Gastroesophageal sphincter (tissue), 4 donors: ENCODE measurements at regions not wholly inside any gene's neighbourhood (a gene's known extent, or its start where the extent isn't known, plus 50 kb on each side); places are given as distances from the start of the nearest gene placed in this dataset.
A peak's percentile ranks its signal among the peaks of the same experiment; 100 is the strongest.

Experiments used
- ATAC-seq: fragments of 150-250 bp; one replicate; pipeline ENCODE4 v1.9.1; 2016; ENCODE audit warnings: mild to moderate bottlenecking, moderate library complexity
- H3K27ac ChIP-seq, 4 donors: fragments of 200-600 bp; sonication (generic) in 3 of 4; 1 replicate in 3 of 4; 2 replicates in 1 of 4; pipeline ENCODE4 v1.5.1; 2016 to 2019
- H3K27me3 ChIP-seq: fragments of 200-600 bp; sonication (generic); one replicate; pipeline ENCODE4 v1.5.1; 2019
- H3K36me3 ChIP-seq, 2 donors: fragments of 200-600 bp; sonication (generic); one replicate each; pipeline ENCODE4 v1.5.1; 2019; ENCODE audit warnings: control low read depth in 1 of 2
- H3K4me1 ChIP-seq, 3 donors: fragments of 200-600 bp; sonication (generic); 1 replicate in 2 of 3; 2 replicates in 1 of 3; pipeline ENCODE4 v1.5.1; 2016 to 2019; ENCODE audit warnings: control low read depth in 2 of 3
- H3K4me3 ChIP-seq, 2 donors: fragments of 200-600 bp; sonication (generic); one replicate each; pipeline ENCODE4 v1.5.1; 2019; ENCODE audit warnings: mild to moderate bottlenecking in 1 of 2, moderate library complexity in 1 of 2
- H3K9me3 ChIP-seq, 3 donors: fragments of 200-600 bp; sonication (generic); one replicate each; pipeline ENCODE4 v1.5.1; 2017 to 2019; ENCODE audit warnings: control low read depth in 2 of 3
- CTCF ChIP-seq, 4 experiments: fragments of 200-600 bp in 2 of 4; fragments of 450-650 bp in 2 of 4; sonication (generic) in 1 of 4; IDR thresholded peaks; one replicate each; pipeline ENCODE4 v1.5.1; 2017 to 2019; ENCODE audit warnings: antibody characterized with exemption in 4 of 4, mild to moderate bottlenecking in 2 of 4, moderate library complexity in 2 of 4
- EP300 ChIP-seq: sonication (generic); formaldehyde crosslinking; IDR thresholded peaks from one replicate; pipeline ENCODE4 v1.6.1; 2017; ENCODE audit warnings: antibody characterized with exemption, mild to moderate bottlenecking
- POLR2A ChIP-seq, 2 donors: fragments of 450-650 bp; IDR thresholded peaks; one replicate each; pipeline ENCODE4 v1.6.1; 2017; ENCODE audit warnings: antibody characterized with exemption in 2 of 2, mild to moderate bottlenecking in 2 of 2, moderate library complexity in 1 of 2
- POLR2AphosphoS5 ChIP-seq: sonication (generic); formaldehyde crosslinking; IDR thresholded peaks from one replicate; pipeline ENCODE4 v1.6.1; 2017; ENCODE audit warnings: antibody characterized with exemption
- WGBS, 2 donors: methylation state at CpG; one replicate each; pipeline ENCODE4 v1.1.5; 2018; ENCODE audit warnings: low coverage in 1 of 2; 5-methylcytosine and 5-hydroxymethylcytosine counted together

DNA sequence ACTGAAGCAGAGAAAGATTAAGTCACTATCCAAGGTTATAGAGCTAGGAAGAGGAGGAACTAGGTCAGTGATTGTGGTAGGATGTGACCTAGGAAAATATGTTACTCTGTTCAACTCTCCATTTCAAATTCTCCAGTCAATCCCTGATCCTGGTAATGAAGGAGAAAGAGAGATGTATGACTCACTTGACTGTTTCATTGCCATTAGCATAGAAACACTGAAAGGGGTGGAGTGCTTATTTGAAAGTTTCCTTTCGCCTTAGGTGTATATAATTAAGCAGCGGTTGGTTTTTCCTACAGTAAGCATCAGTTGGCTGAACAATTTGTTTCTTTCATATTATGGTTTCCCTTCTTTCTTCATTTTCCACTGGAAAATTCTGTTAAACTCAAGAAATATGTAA is 198.1 kb upstream of the CSNK1A1L start:
- no peaks in the 10 kb centered on the region for H3K27me3 ChIP-seq
- WGBS, 2 donors, result 84 to 93% methylated on average over 2 of the region's 2 CpGs

GRCh38 chr13:37302686-37303085 is 197.2 kb upstream of the CSNK1A1L start:
- TF ChIP-seq POLR2A (IDR thresholded peaks at IDR 0.05), result no peak
- TF ChIP-seq EP300, result no peak
- TF ChIP-seq POLR2AphosphoS5, result no peak
- no peak for TF ChIP-seq CTCF (IDR thresholded peaks at IDR 0.05)
- no peak overlapping the region for H3K27ac ChIP-seq
- H3K4me1 ChIP-seq, result no peaks in the 10 kb centered on the region
- H3K9me3 ChIP-seq, result no peaks in the 10 kb centered on the region
- no peak overlapping the region for H3K4me3 ChIP-seq
- H3K36me3 ChIP-seq, result no peaks in the 10 kb centered on the region
- 75 to 90% methylated on average over 1 of the region's 1 CpG for WGBS, 2 donors
- ATAC-seq, result no peak
- no peaks in the 10 kb centered on the region for H3K27me3 ChIP-seq

More for the DNA sequence above, 198.1 kb upstream of the CSNK1A1L start:
- H3K27ac ChIP-seq, result no peak overlapping the region
- no peaks in the 10 kb centered on the region for H3K4me1 ChIP-seq
- TF ChIP-seq POLR2AphosphoS5, result no peak
- H3K36me3 ChIP-seq, result no peaks in the 10 kb centered on the region
- ATAC-seq, result no peak
- H3K9me3 ChIP-seq, result no peaks in the 10 kb centered on the region
- H3K4me3 ChIP-seq, result no peak overlapping the region

- no peak overlapping the region for H3K4me3 ChIP-seq
- no peaks in the 10 kb centered on the region for H3K9me3 ChIP-seq
- H3K27me3 ChIP-seq, result no peaks in the 10 kb centered on the region
- TF ChIP-seq POLR2A (IDR thresholded peaks at IDR 0.05) (no peak), POLR2AphosphoS5 (no peak), CTCF (IDR thresholded peaks at IDR 0.05) (no peak), EP300 (no peak)
- WGBS, 2 donors, result 73 to 78% methylated on average over 3 of the region's 3 CpGs
- ATAC-seq, result peak; percentile 17
- H3K27ac ChIP-seq, result no peak overlapping the region
- H3K36me3 ChIP-seq, result no peaks in the 10 kb centered on the region
- H3K4me1 ChIP-seq, result no peaks in the 10 kb centered on the region
These were observed 190.1 kb upstream of the CSNK1A1L start for GRCh38 chr13:37295573-37295972.

DNA sequence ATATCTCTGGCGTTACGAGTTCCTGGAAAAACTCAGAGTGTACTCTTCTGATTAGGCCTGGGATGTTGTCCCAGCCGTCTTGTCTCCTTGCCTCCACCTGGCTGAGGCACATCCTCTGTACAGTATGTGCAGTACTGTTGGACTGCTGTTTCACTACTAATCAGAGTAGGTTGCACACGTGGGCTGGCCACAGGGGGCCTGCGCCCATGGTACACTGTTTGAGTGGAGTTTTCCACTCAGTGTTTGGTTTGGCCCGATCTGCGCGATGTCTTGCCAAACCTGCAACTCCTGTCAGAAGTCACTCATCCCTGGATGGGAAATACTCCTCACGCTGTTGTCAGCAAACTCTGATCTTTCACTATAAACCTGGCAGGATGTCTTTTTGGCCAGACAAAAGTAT is 189.6 kb upstream of the CSNK1A1L start:
- Histone ChIP-seq H3K36me3 (no peaks in the 10 kb centered on the region), H3K27ac (no peak overlapping the region), H3K9me3 (no peaks in the 10 kb centered on the region), H3K27me3 (no peaks in the 10 kb centered on the region), H3K4me3 (no peak overlapping the region), H3K4me1 (no peaks in the 10 kb centered on the region)
- peak; percentile 71 for ATAC-seq
- no peak for TF ChIP-seq CTCF (IDR thresholded peaks at IDR 0.05)
- no peak for TF ChIP-seq POLR2A (IDR thresholded peaks at IDR 0.05)
- TF ChIP-seq EP300, result no peak
- TF ChIP-seq POLR2AphosphoS5, result no peak
- 38 to 43% methylated on average over 5 of the region's 9 CpGs for WGBS, 2 donors

GRCh38 chr13:37294472-37294871 is 189.0 kb upstream of the CSNK1A1L start:
- no peaks in the 10 kb centered on the region for H3K9me3 ChIP-seq
- no peaks in the 10 kb centered on the region for H3K27me3 ChIP-seq
- 83 to 86% methylated on average over 6 of the region's 6 CpGs for WGBS, 2 donors
- TF ChIP-seq POLR2AphosphoS5 (no peak), CTCF (IDR thresholded peaks at IDR 0.05) (no peak), EP300 (no peak)
- no peak overlapping the region for H3K4me3 ChIP-seq
- no peak for ATAC-seq
- no peak overlapping the region for H3K27ac ChIP-seq
- no peaks in the 10 kb centered on the region for H3K36me3 ChIP-seq
- H3K4me1 ChIP-seq, result no peaks in the 10 kb centered on the region
